NCI-H526 treated with DMSO at 0.1 percent for 48 hours (cell line): ENCODE measurements at regions not wholly inside any gene's neighbourhood (a gene's known extent, or its start where the extent isn't known, plus 50 kb on each side); places are given as distances from the start of the nearest gene placed in this dataset.

ENCODE experiments used
- DNase-seq: peaks from one replicate; lab custom pipeline; 2025; lab: John Stamatoyannopoulos, UW

GRCh38 chr15:92565351-92566125 is 90.0 kb downstream of the FAM174B start:
- no peak for DNase-seq

- no peak for DNase-seq
These were observed 93.8 kb downstream of the FAM174B start for GRCh38 chr15:92561754-92562153.

GRCh38 chr15:92553317-92553716 is 102.3 kb downstream of the FAM174B start:
- no peak for DNase-seq

- DNase-seq, result no peak
These were observed 109.6 kb downstream of the FAM174B start for GRCh38 chr15:92545996-92546395.

GRCh38 chr15:92541291-92542200 is 114.0 kb downstream of the FAM174B start:
- no peak for DNase-seq

- DNase-seq, result no peak
These were observed 117.5 kb downstream of the FAM174B start for GRCh38 chr15:92538115-92538514.

GRCh38 chr15:92533298-92533697 is 122.3 kb downstream of the FAM174B start:
- DNase-seq, result no peak

GRCh38 chr15:92531406-92531805 is 124.2 kb downstream of the FAM174B start:
- no peak for DNase-seq

GRCh38 chr15:92528736-92529135 is 126.8 kb downstream of the FAM174B start:
- DNase-seq, result no peak

- DNase-seq, result no peak
These were observed 128.4 kb downstream of the FAM174B start for GRCh38 chr15:92527197-92527596.

- no peak for DNase-seq
These were observed 129.8 kb downstream of the FAM174B start for GRCh38 chr15:92525758-92526245.

- no peak for DNase-seq
These were observed 130.6 kb downstream of the FAM174B start for GRCh38 chr15:92524874-92525565.

- DNase-seq, result no peak
These were observed 130.5 kb downstream of the ST8SIA2 start for GRCh38 chr15:92524161-92524560.

GRCh38 chr15:92523176-92523575 is 129.5 kb downstream of the ST8SIA2 start:
- DNase-seq, result no peak

GRCh38 chr15:92521624-92522008 is 127.9 kb downstream of the ST8SIA2 start:
- DNase-seq, result peak; percentile 49

- DNase-seq, result no peak
These were observed 127.4 kb downstream of the ST8SIA2 start for GRCh38 chr15:92520914-92521623.

GRCh38 chr15:92519709-92520108 is 126.0 kb downstream of the ST8SIA2 start:
- no peak for DNase-seq
